ENCODE measurements at regions not wholly inside any gene's neighbourhood (a gene's known extent, or its start where the extent isn't known, plus 50 kb on each side); places are given as distances from the start of the nearest gene placed in this dataset.

- DNase-seq (ENCODE audit: low read depth in 4 of 4, low spot score in 3 of 4) = no peak
Measured at GRCh38 chr4:181982856-181983255, 260.3 kb upstream of the TENM3 start.

GRCh38 chr4:181987392-181987791 is 255.8 kb upstream of the TENM3 start:
- no peak for DNase-seq (ENCODE audit: low read depth in 4 of 4, low spot score in 3 of 4)

- DNase-seq (ENCODE audit: low read depth in 4 of 4, low spot score in 3 of 4) = no peak
Measured at GRCh38 chr4:181989071-181989470, 254.1 kb upstream of the TENM3 start.

GRCh38 chr4:181991369-181992108 is 251.7 kb upstream of the TENM3 start:
- no peak for DNase-seq (ENCODE audit: low read depth in 4 of 4, low spot score in 3 of 4)

GRCh38 chr4:181998398-181999295 is 244.6 kb upstream of the TENM3 start:
- no peak for DNase-seq (ENCODE audit: low read depth in 4 of 4, low spot score in 3 of 4)

GRCh38 chr4:182000077-182000476 is 243.1 kb upstream of the TENM3 start:
- DNase-seq (ENCODE audit: low read depth in 4 of 4, low spot score in 3 of 4) = no peak

- DNase-seq (ENCODE audit: low read depth in 4 of 4, low spot score in 3 of 4) = no peak
Measured at GRCh38 chr4:182010876-182011275, 232.3 kb upstream of the TENM3 start.

GRCh38 chr4:182014164-182014563 is 229.0 kb upstream of the TENM3 start:
- no peak for DNase-seq (ENCODE audit: low read depth in 4 of 4, low spot score in 3 of 4)

GRCh38 chr4:182015014-182015413 is 228.2 kb upstream of the TENM3 start:
- DNase-seq (ENCODE audit: low read depth in 4 of 4, low spot score in 3 of 4) = no peak

- no peak for DNase-seq (ENCODE audit: low read depth in 4 of 4, low spot score in 3 of 4)
Measured at GRCh38 chr4:182015893-182016292, 227.3 kb upstream of the TENM3 start.

- DNase-seq (ENCODE audit: low read depth in 4 of 4, low spot score in 3 of 4) = no peak
Measured at GRCh38 chr4:182017038-182017437, 226.2 kb upstream of the TENM3 start.

- no peak for DNase-seq (ENCODE audit: low read depth in 4 of 4, low spot score in 3 of 4)
Measured at GRCh38 chr4:182018691-182019090, 224.5 kb upstream of the TENM3 start.

GRCh38 chr4:182019148-182019652 is 224.0 kb upstream of the TENM3 start:
- DNase-seq (ENCODE audit: low read depth in 4 of 4, low spot score in 3 of 4) = no peak

- DNase-seq (ENCODE audit: low read depth in 4 of 4, low spot score in 3 of 4) = no peak
Measured at GRCh38 chr4:182022909-182023308, 220.3 kb upstream of the TENM3 start.

GRCh38 chr4:182023469-182023868 is 219.7 kb upstream of the TENM3 start:
- no peak for DNase-seq (ENCODE audit: low read depth in 4 of 4, low spot score in 3 of 4)

- no peak for DNase-seq (ENCODE audit: low read depth in 4 of 4, low spot score in 3 of 4)
Measured at GRCh38 chr4:182042945-182043344, 200.3 kb upstream of the TENM3 start.

GRCh38 chr4:182048871-182049270 is 194.3 kb upstream of the TENM3 start:
- no peak for DNase-seq (ENCODE audit: low read depth in 4 of 4, low spot score in 3 of 4)

- DNase-seq (ENCODE audit: low read depth in 4 of 4, low spot score in 3 of 4) = no peak
Measured at GRCh38 chr4:182056866-182057265, 186.3 kb upstream of the TENM3 start.

GRCh38 chr4:182062458-182062857 is 180.7 kb upstream of the TENM3 start:
- no peak for DNase-seq (ENCODE audit: low read depth in 4 of 4, low spot score in 3 of 4)

- no peak for DNase-seq (ENCODE audit: low read depth in 4 of 4, low spot score in 3 of 4)
Measured at GRCh38 chr4:182062936-182063335, 180.3 kb upstream of the TENM3 start.

GRCh38 chr4:182063651-182064050 is 179.6 kb upstream of the TENM3 start:
- no peak for DNase-seq (ENCODE audit: low read depth in 4 of 4, low spot score in 3 of 4)

- no peak for DNase-seq (ENCODE audit: low read depth in 4 of 4, low spot score in 3 of 4)
Measured at GRCh38 chr4:182065255-182065654, 177.9 kb upstream of the TENM3 start.
